GM12891 (cell line): ENCODE measurements at regions not wholly inside any gene's neighbourhood (a gene's known extent, or its start where the extent isn't known, plus 50 kb on each side); places are given as distances from the start of the nearest gene placed in this dataset.

ENCODE experiments used
- PAX5 ChIP-seq: IDR thresholded peaks from 2 replicates; pipeline ENCODE4 v1.6.1; 2011; ENCODE audit warnings: low read length, moderate library complexity, mild to moderate bottlenecking; ENCODE audit not compliant: insufficient read depth, severe bottlenecking
- POLR2A ChIP-seq: IDR thresholded peaks from 2 replicates; pipeline ENCODE4 v1.6.1; 2011; ENCODE audit warnings: low read depth, low read length, control low read depth
- POLR2AphosphoS5 ChIP-seq: IDR thresholded peaks from 2 replicates; pipeline ENCODE4 v1.6.1; 2011; ENCODE audit warnings: low read depth, low read length, control low read depth
- POU2F2 ChIP-seq: IDR thresholded peaks from 2 replicates; pipeline ENCODE4 v1.6.1; 2011; ENCODE audit warnings: low read depth, mild to moderate bottlenecking, control low read depth, low read length, moderate library complexity
- SPI1 ChIP-seq: IDR thresholded peaks from 2 replicates; pipeline ENCODE4 v1.6.1; 2011; ENCODE audit warnings: low read depth, low read length, control low read depth
- TAF1 ChIP-seq: IDR thresholded peaks from 2 replicates; pipeline ENCODE4 v1.6.1; 2011; ENCODE audit warnings: low read depth, low read length, control low read depth

DNA sequence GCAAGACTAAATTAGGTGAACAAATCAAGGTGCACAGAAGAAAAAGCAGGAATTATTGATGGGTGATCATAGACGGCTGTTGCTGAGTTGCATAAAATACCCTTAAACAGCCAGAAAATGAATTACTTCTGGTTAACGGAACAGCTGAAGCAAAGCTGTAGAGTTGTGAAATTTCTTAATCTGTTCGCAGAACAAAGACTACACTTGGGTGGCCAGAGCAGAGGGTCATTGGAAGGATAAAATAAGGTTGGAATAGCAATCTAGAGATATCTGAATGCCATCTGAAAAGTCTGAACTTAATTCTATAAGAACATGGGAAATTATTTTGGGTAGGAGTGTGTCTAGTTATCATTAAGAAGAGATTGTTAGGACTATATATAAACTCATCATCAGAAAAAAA is 339.1 kb upstream of the RSPO3 start:
- no peak for TF ChIP-seq SPI1
- no peak for TF ChIP-seq POLR2A
- TF ChIP-seq POLR2AphosphoS5, result no peak
- no peak for TF ChIP-seq TAF1
- TF ChIP-seq PAX5, result no peak
- no peak for TF ChIP-seq POU2F2
